Activated CD4-positive, alpha-beta T cell treated with anti-CD3 and anti-CD28 coated beads for 24 hours (primary cell): ENCODE measurements at regions not wholly inside any gene's neighbourhood (a gene's known extent, or its start where the extent isn't known, plus 50 kb on each side); places are given as distances from the start of the nearest gene placed in this dataset.

ENCODE experiments used
- DNase-seq, 2 donors: peaks; one replicate each; pipeline ENCODE4 v3.0.0-alpha.2; 2020; ENCODE audit warnings: low read depth in 2 of 2

DNA sequence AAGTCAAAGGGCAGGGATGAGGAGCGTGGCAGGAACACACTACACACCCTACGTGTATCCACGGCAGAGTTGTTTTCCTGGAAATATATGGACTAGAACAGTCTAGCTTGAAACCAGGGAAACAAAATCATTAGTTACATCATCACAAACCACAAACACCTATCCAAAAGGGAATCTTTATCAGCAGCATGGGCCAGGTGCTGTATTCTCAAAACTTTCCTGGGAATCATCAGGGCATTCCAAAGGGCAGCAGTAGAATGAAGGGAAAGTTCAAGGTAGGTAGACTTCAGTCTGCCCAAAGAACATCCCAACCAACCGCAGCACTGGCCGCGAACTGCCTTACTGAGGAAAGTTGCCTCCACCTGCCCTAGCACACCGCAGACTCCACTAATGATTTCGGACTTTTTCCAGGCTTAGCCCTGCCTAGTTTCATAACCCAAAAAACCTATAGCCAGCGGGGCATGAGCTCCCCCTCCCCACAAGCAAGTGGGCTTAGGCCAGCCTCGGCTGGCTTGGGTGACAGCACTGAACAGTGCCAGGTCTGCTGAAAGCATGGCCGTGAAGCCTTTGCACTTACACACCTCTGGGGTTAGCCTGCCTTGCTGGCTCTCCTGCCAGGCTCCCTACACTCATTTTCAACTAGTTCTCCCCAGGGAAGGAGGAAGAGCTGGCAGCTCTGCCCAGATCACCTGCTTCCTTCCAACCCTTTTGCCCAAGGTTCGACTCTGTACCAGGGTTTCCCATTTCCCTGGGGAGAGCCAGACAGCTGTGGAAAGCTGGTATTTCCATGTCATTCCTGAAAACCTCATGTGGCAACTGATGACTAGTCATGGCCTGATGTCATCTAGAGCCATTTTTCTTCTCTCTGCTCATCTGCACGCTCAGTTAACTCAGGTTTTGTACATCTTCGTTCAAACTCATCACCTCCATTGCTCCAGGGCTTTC is 77.3 kb upstream of the UBAC2 start:
- no peak for DNase-seq

DNA sequence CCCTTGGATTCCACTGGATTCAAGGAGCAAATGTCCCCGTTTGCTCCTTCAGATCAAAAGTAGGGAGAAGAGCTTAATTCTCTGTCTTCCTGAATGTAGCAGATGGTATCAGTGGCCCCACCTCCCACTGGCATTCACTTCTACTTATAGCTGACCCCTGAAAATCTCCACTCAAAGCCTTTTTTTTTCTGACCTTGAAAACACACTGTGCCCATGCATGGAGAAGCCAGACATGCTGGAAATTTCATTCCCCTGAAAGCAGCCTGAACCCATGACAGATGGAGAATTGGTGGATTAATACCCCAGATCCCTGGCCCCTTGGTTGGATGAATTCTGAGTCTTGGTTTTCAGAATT is 76.6 kb upstream of the UBAC2 start:
- no peak for DNase-seq

DNA sequence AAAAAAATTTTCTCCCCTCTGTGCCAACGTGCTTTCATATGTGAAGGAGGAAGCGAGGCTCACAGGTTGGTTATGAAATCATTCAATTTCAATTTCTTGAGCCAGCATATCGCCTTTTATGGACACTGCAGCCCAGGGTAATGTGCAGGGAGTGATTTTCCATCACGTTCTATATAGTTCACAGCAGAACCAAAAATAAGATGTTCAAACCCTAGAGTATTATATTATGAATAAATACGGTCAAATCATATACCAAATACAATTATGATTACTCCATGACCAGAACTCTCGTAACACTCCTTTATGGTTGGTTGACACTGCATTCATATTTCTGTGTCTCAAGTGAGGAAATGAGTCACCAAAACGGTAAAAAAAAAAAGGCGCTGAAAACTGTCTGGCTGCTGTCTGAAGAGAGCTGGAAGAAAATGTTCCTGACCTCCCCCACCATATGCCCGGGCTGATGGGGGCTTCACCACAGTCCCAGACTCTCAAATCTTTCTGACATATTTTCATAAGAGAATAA is 75.8 kb upstream of the UBAC2 start:
- no peak for DNase-seq

DNA sequence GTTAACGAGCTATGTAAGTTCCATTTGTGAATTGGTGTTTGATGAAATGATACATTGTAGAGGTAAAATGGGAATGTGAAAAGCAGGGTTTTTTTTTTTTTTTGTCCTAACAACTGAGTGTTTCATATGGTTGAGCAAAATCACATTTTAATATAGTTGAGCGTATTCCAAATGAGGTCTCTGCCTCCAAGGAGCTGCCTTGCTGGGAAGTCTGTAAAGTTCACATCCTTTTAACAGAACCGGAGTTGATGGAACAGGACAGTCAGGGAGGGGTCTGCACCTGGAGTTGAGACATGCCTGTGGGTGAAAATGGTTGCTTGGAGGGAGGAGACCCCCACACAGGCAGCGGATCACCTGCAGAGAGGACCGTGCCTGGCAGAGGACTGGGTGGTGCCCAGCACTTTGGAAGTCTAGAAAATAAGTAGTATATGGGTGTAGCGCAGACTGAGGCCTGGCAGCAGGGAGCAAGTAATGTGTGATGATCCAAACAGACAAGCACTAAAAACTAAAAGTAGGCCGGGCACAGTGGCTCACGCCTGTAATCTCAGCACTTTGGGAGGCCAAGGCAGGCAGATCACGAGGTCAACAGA is 75.2 kb upstream of the UBAC2 start:
- no peak for DNase-seq

DNA sequence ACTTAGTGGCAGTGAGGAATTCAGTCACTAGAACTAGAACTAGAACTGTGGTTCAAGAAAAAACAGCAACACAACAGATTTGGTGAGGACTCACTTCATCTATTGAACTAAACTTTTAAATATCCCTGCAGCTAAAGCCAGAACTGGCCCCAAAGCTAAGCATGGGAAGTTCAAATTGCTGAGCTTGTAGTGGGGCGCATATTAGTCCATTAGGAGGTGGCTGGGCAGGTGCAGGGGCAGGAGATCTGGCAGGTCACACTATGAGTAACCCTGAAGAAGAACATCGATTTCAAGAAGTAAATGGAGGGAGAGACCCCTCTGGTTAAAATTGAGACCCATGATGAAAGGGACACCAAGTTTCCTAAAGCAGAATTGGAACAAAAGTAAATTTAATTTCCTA is 73.8 kb upstream of the UBAC2 start:
- no peak for DNase-seq

DNA sequence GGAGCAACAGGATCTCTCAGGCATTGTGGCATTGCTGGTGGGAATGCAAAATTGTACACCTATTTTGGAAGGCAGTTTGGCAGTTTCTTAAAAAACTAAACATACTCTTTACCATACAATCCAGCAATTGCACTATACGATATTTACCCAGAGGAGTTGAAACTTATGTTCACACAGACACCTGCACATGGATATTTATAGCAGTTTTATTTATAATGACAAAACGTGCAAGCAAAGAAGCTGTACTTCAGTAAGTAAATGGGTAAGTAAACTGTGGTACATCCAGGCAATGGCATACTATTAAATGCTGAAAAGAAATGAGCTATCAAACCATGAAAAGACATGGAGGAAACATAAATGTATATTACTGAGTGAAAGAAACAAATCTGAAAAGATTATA is 71.6 kb upstream of the UBAC2 start:
- no peak for DNase-seq

DNA sequence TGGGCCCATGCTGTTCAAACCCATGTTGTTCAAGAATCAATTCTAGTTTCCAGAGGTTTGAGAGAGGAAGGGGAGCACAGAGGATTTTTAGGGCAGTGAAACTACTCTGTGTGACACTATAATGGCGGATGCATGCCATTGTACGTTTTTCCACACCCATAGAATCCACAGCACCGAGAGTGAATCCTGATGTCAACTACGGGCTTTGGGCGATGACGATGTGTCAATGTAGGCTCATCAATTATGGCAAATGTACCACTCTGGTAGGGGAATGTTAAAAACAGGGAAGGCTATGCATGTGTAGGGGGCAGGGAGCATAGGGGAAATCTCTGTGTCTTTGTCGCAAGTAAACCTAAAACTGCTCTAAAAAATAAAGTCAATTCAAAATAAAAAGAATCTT is 70.7 kb upstream of the UBAC2 start:
- DNase-seq = no peak

DNA sequence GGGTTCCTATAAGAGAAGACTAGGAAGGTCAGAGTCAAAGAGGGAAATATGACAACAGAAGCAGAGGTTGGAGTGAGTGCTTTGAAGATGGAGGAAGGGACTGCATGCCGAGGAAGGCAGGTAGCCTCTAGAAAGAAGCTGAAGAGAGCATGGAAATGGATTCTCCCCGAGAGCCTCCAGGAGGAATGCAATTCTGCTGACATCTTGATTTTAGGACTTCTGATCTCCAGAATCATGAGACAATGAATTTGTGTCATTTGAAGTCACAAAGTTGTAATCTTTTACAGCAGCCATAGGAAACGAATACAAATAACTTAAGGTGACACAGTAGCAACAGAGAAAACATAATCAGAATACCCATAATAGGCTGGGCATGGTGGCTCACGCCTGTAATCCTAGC is 69.2 kb upstream of the UBAC2 start:
- DNase-seq = no peak

DNA sequence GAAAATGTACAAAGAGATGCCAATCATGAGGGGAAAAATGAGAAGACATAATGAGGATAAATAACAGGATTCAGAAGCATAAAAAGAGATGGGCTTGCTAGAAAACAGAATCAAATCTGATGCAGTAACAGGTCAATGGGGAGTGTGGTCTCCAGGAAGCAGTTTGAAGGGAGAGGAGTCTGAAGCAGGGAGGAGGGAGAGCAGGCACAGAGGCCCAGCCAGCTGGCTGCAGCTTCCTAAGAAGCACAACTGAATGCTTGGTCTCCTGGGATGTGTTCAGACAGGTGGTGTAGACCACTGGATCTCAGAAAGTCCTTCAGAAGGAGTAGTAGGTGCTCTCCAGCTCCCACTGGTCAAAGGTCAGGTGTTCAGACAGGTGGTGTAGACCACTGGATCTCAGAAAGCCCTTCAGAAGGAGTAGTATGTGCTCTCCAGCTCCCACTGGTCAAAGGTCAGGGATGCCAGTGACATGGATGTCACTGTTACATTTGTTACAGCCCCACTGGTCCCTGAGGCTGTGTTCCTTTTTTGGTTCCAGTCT is 68.3 kb upstream of the UBAC2 start:
- no peak for DNase-seq

DNA sequence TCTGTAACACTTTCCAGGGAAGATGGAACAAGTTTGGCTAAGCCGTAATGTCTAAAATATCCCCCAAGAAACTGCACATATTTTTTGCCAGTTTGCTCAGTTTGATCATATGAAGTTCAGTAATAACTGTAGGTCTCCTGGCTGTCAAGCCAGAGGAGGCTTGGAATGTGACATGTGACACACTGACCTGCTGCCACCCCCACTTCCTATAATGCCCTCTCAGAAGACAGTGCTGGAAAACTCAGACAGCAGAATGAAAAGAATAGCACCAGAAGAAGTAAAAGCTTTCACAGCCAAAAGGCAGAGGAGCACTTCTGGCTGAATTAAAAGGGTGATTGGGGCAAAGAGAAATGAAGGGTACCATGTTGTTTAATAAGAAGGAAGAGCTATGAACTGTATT is 67.4 kb upstream of the UBAC2 start:
- no peak for DNase-seq

DNA sequence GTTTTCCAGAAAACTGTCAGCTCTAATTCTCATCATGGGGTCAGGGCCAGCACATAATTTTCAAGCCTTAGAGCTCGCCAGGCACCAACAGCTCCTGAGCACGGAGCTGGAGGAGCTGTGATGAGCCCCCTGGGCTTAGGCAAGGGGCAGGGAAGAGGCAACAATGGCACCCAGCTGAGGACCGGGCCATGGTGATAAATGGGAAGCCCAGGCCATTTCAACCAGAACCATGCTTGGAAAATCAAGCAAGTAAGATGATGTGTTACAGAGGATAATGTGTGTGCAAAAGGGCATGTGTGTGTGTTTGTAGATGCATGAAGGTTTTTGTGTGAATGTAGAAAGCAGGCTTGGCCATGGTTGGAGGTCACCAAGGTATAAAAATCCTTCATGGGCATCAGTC is 66.8 kb upstream of the UBAC2 start:
- DNase-seq = no peak

DNA sequence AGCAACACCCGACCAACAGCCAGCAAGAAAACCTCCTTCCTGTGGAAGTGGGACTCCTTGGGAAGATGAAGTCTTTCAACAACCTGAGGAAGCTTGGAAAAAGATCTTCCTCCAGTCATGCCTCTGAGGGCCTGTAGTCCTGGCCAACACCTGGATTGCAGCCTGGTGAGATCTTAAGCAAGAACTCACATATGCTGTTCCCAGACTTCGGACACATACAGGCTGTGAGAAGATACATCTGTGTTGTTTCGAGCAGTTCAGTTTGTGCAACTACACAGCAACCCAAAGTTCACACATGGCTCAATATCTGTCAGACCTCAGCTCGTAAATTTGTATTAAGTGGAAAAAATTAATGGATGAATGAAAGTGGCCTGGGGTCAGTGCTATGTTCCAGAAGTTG is 65.1 kb upstream of the UBAC2 start:
- DNase-seq = no peak

DNA sequence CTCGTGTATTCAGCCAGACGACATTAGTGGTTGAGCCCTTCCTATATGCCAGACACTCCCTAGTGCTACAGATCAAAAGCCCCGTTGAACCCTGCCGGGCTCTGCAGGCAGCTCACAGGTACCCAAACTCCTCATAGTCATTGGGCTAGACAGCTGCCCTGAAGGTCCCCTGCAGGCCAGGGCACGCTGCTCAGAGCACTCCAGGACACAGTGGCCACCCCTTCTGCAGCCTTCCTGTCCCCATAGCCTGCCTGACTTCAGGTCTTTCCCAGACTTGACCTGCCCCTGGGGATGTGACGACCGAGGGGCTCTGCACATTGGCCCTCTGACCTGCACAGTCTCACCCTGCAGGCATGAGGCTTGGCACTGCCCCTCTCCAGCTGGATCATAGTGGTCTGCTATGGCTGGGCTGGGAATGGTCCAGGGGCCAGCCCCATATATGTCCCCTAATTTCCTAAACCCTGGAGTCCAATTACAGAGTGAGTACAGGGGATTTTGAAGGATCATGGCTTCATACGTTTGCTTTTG is 64.2 kb upstream of the UBAC2 start:
- no peak for DNase-seq

DNA sequence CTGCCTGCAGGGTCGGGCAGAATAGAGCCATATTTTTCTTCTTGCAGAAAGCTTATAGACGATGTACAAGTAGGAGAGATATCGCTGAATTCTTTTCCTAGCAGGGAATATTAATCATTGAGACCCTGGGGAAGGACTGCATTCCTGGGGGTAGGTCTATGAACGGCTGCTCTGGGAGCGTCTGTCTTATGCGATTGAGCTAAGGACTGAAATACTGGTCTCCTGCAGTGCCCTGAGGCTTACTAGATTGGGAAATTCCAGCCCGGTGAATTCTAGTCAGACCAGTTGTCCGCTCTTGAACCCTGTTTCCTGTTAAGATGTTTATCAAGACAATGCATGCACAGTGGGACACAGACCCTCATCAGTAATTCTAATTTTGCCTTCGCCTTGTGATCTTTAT is 59.8 kb upstream of the UBAC2 start:
- DNase-seq = no peak

DNA sequence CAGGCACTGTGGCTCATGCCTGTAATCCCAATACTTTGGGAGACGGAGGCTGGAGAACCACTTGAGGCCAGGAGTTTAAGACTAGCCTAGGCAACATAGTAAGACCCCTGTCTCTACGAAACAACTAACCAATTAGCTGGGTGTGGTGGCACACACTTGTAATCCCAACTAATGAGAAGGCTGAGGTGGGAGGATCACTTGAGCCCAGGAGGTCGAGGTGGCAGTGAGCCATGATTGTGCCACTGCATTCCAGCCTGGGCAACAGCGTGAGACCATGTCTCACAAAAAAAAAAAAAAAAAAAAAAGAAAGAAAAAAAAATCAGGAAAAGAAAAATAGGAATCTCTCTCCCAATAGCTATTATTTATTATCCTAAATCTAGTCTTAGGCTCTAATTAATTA is 56.8 kb upstream of the UBAC2 start:
- no peak for DNase-seq

DNA sequence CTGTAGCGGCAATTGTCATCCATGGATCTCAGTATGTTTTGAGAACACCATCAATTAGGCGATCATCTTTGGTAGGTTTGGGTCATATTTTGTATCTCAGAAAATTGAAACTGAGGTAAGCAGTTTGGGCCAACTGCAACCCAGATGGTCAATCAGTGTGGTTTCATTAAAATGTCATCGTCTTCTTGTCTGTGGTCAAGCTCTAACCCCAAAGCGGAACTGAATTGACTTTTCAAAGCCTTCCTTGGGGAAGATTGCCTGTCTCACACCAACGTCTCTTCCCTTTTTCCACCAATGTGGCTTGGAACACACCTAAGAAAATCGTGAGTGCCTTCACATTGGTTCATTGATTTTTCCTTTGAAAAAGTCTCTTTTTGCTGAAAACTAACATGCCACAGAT is 56.3 kb upstream of the UBAC2 start:
- DNase-seq = no peak

DNA sequence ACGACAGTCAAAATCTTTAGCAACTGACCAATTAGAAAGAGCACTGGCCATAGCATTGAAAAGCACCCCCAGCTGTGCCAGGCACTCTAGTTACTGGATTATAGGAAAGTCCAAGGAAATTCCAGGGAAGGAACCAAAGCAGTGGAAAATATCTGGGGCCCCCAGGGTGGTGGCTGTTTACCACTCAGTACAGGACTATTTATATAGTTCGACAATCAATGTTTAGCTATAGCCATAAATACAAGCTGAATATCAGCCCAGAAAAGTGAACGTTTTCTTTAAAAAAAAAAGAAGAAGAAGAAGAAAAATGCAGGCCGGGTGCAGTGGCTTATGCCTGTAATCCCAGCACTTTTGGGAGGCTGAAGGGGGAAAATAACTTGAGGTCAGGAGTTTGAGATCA is 55.2 kb upstream of the UBAC2 start:
- no peak for DNase-seq

DNA sequence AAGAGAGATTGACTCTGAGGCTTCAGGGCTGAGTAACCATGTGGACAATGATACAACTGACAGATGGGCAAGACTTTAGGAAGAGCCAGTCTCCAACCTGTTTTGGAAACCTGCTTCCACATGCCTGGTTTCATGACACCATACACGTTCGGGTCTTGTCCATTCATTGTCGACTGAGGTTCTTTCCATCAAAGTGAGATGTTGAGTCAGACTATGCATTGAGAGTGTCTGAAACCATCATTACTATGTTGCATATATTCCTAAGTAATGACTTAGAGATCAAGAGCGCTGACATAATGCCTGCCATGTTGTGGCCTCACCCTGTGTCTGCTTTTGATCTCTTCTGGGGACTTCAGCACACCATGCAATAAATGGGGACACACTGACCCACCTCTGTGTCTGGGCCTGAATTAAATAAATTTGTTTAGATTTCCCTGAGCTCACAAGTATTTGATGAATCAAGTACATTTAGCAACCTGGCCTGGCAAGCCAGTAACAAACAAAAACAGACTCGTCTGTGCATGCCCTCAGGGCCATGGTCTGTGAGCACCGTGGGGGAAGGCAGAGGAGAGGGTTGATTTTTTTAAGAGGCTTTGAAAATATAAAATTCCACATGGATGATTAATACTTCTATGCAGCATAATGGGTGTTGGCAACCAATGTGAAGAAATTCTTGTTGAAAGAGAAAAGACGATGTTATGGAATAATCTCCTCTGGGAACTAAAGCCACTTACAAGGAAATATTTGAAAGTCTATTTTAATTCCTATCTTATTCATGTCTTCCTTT is 49.9 kb upstream of the UBAC2 start:
- no peak for DNase-seq
